ENCODE measurements at regions not wholly inside any gene's neighbourhood (a gene's known extent, or its start where the extent isn't known, plus 50 kb on each side); places are given as distances from the start of the nearest gene placed in this dataset.

- DNase-seq, result no peak
Observed at GRCh38 chr19:28026636-28027035, 1186.3 kb downstream of the UQCRFS1 start.

- DNase-seq, result no peak
Observed at GRCh38 chr19:28024920-28025319, 1188.0 kb downstream of the UQCRFS1 start.

- DNase-seq, result no peak
Observed at GRCh38 chr19:28023064-28023463, 1189.9 kb downstream of the UQCRFS1 start.

DNA sequence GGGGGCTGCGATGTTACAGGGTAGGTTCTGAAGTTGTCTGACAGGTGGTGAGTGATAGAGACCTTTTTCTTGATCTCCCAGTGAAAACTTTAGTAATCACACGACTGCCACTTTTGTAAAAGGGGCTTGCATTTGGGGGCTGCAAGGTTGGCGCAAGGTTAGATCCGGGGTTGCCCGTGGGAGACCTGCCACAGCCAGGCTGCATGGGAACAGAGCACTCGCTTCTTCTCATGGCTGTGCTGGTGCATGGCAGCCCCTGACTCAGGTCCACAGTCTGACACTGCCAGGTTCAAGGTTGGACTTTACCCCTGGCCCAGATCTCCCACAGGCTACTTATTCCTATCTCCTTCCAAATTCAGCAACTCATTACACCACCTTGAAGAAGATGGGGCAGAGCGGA lies 1190.4 kb downstream of the UQCRFS1 start:
- no peak for DNase-seq

- DNase-seq, result no peak
Observed at GRCh38 chr19:28021259-28022185, 1191.4 kb downstream of the UQCRFS1 start.

GRCh38 chr19:28020619-28021258 lies 1192.2 kb downstream of the UQCRFS1 start:
- DNase-seq, result no peak

GRCh38 chr19:28019901-28020300 lies 1193.0 kb downstream of the UQCRFS1 start:
- no peak for DNase-seq

- no peak for DNase-seq
Observed at GRCh38 chr19:28019371-28019770, 1193.6 kb downstream of the UQCRFS1 start.

GRCh38 chr19:28018499-28018898 lies 1194.5 kb downstream of the UQCRFS1 start:
- no peak for DNase-seq

DNA sequence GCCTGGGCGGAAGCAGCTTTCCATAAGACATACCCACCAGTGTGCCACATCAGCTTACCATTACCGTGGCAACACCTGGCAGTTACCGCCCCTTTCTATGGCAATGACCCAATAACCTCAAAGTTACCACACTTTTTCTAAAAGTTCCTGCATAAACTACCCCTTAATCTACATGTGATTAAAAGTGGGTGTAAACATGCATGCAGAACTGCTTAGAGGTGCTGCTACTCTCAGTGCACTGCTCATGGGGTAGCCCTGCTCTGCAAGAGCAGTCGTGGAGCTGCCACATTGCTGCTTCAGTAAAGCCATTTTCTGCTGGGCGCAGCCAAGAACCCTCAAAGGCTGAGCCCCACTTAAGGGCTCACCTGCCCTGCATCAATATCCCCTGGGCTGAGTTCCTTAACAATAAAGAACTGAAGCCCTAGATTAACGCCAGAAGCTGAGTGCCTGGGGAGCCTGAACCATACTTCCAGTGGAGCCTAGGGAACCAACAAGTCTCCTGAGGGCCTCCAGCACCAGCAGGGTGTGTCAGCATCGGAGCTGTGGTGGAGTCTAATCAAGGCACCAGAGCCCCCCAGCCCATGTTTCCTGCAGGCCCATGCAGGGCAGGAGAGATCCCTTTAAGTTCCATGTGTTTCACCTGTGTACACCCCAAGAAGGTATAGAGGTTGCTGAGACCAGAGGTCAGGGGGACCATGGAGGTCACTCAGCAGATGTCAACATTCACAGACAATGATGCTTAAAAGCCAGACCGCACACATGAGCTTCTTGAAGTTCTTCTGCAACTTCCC lies 1198.1 kb downstream of the UQCRFS1 start:
- DNase-seq, result no peak

GRCh38 chr19:28012361-28012760 lies 1200.6 kb downstream of the UQCRFS1 start:
- DNase-seq, result peak; percentile 75

DNA sequence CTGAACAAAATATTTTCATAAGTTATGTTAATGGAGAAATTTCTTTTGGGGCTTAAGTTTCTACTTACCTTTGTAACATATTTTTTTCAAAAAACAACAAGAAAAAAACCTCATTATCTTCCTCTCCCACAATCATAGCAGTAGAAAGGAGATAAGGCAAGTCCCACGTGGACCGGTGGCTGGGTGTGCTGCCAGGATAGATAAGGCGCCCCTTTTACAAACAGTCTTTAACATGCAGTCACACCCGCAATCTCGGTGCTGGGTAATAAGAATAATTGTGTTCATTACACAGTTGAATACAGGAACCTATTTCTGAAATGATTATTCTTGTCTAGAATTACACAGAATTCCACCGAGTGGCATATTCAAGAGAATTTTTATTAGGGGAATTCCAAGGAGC lies 1202.3 kb downstream of the UQCRFS1 start:
- no peak for DNase-seq

- peak; percentile 63 for DNase-seq
Observed at GRCh38 chr19:28009696-28010095, 1203.3 kb downstream of the UQCRFS1 start.

DNA sequence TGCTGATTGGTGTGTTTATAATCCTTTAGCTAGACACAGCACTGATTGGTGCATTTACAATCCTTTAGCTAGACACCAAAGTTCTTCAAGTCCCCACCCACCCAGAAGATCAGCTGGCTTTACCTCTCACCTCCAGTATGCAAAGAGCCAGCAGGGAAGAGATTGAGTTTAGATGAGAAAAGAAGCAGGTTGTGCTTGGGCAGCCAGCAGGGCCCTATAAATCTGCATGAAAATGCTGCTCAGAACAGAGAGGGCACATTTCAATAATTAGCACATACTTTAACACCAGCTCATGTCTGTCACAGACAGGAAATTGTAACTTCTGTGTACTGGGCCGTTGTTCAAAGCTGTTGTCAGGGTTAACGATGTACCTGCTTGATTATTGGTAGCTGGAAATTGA lies 1204.3 kb downstream of the UQCRFS1 start:
- DNase-seq, result no peak

- no peak for DNase-seq
Observed at GRCh38 chr19:28003543-28003942, 1209.4 kb downstream of the UQCRFS1 start.

- DNase-seq, result no peak
Observed at GRCh38 chr19:27997069-27997468, 1215.9 kb downstream of the UQCRFS1 start.

DNA sequence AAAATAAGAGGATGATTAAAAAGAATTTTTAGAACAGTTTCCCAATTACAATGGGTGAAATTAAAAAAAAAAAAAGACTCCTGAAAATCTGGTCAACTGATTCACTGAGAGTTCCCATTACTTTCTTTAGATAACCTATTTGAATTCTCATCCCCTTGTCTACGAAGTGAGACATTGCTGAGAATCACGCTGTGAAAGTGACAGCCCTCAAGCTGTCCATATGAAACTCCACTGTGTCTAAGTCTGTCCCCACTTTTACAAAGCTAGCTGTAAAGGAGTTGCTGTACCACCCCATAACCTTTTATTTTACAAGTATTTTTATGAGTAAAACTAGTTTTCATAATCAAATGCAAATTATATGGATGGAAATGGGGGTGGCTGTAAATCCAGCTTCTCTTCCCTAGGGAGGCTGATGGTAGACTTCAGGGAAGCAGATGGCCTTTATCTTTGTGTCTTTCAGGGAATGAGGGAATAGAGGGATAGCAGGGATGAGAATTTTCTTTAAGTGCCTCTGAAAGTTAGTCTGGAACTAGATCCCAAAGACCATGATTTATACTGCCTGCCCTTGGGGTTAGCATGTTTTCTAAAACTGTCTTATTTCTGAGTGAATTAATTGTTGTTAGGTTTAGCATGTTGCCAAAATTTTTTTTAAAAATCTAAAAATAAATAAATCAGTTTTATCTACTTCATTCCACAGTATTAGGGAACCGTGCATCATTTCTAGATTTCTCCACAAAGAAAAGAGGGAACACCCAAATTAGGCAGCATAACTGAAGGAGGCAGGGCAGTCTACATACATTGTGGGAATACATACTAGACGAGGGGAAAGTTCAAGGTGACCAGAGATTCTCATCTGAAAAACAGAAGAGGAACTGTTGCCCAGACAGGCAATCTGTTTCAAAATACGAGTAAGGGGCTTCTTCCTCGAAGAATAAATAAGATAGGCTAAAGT lies 1219.1 kb downstream of the UQCRFS1 start:
- DNase-seq, result no peak

- no peak for DNase-seq
Observed at GRCh38 chr19:27986299-27986698, 1226.7 kb downstream of the UQCRFS1 start.

DNA sequence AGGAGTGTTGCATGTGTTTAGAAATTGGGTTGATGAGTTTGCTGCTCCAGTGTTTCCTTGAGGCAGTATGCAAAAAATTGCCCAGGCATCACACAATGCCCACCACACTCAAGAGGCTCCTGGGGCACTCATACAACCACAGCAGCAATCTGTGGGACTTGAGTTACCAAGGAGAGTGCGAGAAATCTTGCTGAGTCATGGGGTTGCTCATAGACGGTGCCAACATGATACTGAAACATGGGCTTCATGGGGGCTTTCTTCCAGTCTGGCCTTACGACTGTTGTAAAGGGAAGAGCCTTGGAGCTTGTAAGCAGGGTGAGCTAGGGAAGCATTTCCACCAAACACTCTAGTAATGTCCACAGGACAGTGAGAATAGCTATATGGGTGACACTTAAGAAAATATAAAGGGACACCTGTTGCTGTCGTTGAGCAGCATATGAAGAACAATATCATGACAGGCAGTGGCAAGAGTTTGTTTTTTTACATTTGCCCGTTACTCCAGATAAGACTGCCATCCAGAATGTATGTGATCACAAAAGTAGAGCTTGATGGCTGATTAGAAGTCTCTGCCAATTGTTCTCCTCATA lies 1237.4 kb downstream of the UQCRFS1 start:
- DNase-seq, result no peak

DNA sequence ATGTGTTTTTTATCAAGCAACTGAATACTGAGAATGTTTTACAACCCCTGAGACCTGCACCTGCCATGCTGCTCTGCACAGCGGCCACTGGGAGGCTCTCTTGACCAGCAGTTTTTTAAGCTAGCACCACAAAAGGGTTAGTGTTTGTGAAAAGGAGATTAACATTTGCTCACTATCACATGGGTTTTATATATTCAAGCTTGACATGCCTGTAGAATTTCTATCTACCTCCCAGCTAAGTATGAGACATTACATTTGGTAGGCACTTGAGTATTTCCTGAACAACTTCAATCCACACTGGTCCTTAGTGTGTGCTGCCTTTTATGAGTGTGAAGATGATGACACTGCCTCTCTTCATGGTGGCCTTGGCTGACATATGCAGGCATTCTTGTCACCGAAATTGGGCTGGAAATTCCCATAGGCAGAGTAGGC lies 1238.9 kb downstream of the UQCRFS1 start:
- DNase-seq, result peak; percentile 69

DNA sequence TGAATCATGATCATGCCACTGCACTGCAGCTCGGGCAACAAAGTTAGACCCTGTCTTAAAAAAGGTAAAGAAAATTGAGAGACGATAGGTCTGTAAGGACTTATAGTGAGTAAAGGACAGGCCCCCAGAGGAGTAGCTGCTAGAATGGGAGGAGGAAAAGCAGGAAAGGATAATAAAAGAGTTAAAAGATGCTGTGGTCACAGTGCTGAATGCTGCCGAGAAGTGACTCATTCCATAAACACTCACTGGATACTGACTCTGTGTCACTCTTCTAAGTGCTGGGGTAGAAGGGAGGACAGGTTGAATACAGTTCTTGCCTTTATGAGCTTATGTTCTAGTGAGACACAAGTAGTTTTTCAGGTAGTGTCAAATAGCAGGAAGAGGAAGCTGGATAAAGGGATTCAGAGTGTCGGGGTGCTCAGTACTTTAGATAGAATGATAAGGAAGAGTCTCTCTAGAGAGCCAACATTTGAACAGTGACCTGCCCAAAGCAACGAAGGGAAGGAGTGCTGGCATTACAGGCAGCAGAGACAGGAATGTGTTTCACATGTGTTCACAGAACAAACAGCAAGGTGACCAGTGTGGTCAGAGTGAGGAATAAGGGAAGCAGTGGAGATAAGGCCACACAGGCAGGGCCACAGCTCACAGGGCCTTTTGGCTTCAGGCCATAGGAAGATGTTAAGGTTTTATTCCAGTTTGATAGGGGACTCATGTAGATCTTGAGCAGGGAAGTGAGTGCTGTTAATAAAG lies 1240.5 kb downstream of the UQCRFS1 start:
- peak; percentile 87 for DNase-seq
